Type B pancreatic cell (in vitro differentiated cells): ENCODE measurements at regions not wholly inside any gene's neighbourhood (a gene's known extent, or its start where the extent isn't known, plus 50 kb on each side); places are given as distances from the start of the nearest gene placed in this dataset.

Experiments
- DNase-seq: peaks from one replicate; pipeline ENCODE4 v3.0.0; 2021; ENCODE audit warnings: mixed read lengths; ENCODE audit not compliant: unreplicated experiment; ENCODE audit errors: extremely low spot score
- H3K27ac Mint-ChIP-seq: 2 replicates; pipeline ENCODE4 v1.8.0; 2021; ENCODE audit warnings: mild to moderate bottlenecking, mixed read lengths
- H3K27me3 Mint-ChIP-seq: 2 replicates; pipeline ENCODE4 v1.8.0; 2021; ENCODE audit warnings: mixed read lengths
- H3K36me3 Mint-ChIP-seq: 2 replicates; pipeline ENCODE4 v1.8.0; 2021; ENCODE audit warnings: mixed read lengths
- H3K4me1 Mint-ChIP-seq: one replicate; pipeline ENCODE4 v1.8.0; 2021; ENCODE audit warnings: mixed read lengths; ENCODE audit not compliant: unreplicated experiment
- H3K4me3 Mint-ChIP-seq: 2 replicates; pipeline ENCODE4 v1.8.0; 2021; ENCODE audit warnings: mild to moderate bottlenecking, mixed read lengths
- H3K9me3 Mint-ChIP-seq: 2 replicates; pipeline ENCODE4 v1.8.0; 2021; ENCODE audit warnings: mixed read lengths
- CTCF ChIP-seq: fragments of 200-600 bp; sonication (generic); conservative IDR thresholded peaks from 2 replicates; pipeline ENCODE4 v1.5.0; 2021; ENCODE audit warnings: antibody characterized with exemption, mild to moderate bottlenecking

- no peaks in the 10 kb centered on the region for H3K4me1 Mint-ChIP-seq
- no peak for DNase-seq
- H3K27me3 Mint-ChIP-seq = peaks cover 3% of the 10 kb centered on the region
- H3K9me3 Mint-ChIP-seq = no peaks in the 10 kb centered on the region
- TF ChIP-seq CTCF = no peak
- H3K27ac Mint-ChIP-seq = no peak overlapping the region
- H3K4me3 Mint-ChIP-seq = no peak overlapping the region
- H3K36me3 Mint-ChIP-seq = no peaks in the 10 kb centered on the region
Observed at GRCh38 chr9:7289773-7290172, 509.8 kb downstream of the DMAC1 start.

GRCh38 chr9:7287986-7288385, 511.6 kb downstream of the DMAC1 start:
- DNase-seq = no peak
- Mint-ChIP-seq H3K27me3 (peaks cover 3% of the 10 kb centered on the region), H3K9me3 (no peaks in the 10 kb centered on the region), H3K36me3 (no peaks in the 10 kb centered on the region), H3K4me3 (no peak overlapping the region), H3K4me1 (no peaks in the 10 kb centered on the region), H3K27ac (no peak overlapping the region)
- TF ChIP-seq CTCF = no peak

- H3K36me3 Mint-ChIP-seq = no peaks in the 10 kb centered on the region
- H3K9me3 Mint-ChIP-seq = no peaks in the 10 kb centered on the region
- no peak overlapping the region for H3K27ac Mint-ChIP-seq
- no peak for TF ChIP-seq CTCF
- no peak for DNase-seq
- no peaks in the 10 kb centered on the region for H3K4me1 Mint-ChIP-seq
- no peak overlapping the region for H3K4me3 Mint-ChIP-seq
- H3K27me3 Mint-ChIP-seq = peaks cover 3% of the 10 kb centered on the region
Observed at GRCh38 chr9:7287065-7287464, 512.5 kb downstream of the DMAC1 start.

- TF ChIP-seq CTCF = no peak
- H3K9me3 Mint-ChIP-seq = no peaks in the 10 kb centered on the region
- DNase-seq = no peak
- no peak overlapping the region for H3K4me3 Mint-ChIP-seq
- peaks cover 3% of the 10 kb centered on the region for H3K27me3 Mint-ChIP-seq
- H3K4me1 Mint-ChIP-seq = no peaks in the 10 kb centered on the region
- H3K36me3 Mint-ChIP-seq = no peaks in the 10 kb centered on the region
- no peak overlapping the region for H3K27ac Mint-ChIP-seq
Observed at GRCh38 chr9:7286101-7286500, 513.5 kb downstream of the DMAC1 start.

- Mint-ChIP-seq H3K36me3 (no peaks in the 10 kb centered on the region), H3K27ac (no peak overlapping the region), H3K4me1 (no peaks in the 10 kb centered on the region), H3K9me3 (peaks cover 4% of the 10 kb centered on the region), H3K4me3 (no peak overlapping the region), H3K27me3 (peaks cover 3% of the 10 kb centered on the region)
- TF ChIP-seq CTCF = no peak
- no peak for DNase-seq
Observed at GRCh38 chr9:7285199-7285598, 514.4 kb downstream of the DMAC1 start.

- no peaks in the 10 kb centered on the region for H3K4me1 Mint-ChIP-seq
- no peaks in the 10 kb centered on the region for H3K36me3 Mint-ChIP-seq
- TF ChIP-seq CTCF = no peak
- no peak for DNase-seq
- no peak overlapping the region for H3K4me3 Mint-ChIP-seq
- H3K27me3 Mint-ChIP-seq = peaks cover 3% of the 10 kb centered on the region
- no peak overlapping the region for H3K27ac Mint-ChIP-seq
- H3K9me3 Mint-ChIP-seq = peaks cover 4% of the 10 kb centered on the region
Observed at GRCh38 chr9:7284517-7284916, 515.1 kb downstream of the DMAC1 start.
